ENCODE measurements at regions not wholly inside any gene's neighbourhood (a gene's known extent, or its start where the extent isn't known, plus 50 kb on each side); places are given as distances from the start of the nearest gene placed in this dataset.

- H3K27me3 Mint-ChIP-seq (ENCODE audit: low read depth in 3 of 3) = no peaks in the 10 kb centered on the region
- TF ChIP-seq CTCF (IDR thresholded peaks at IDR 0.05) = no peak
- intact Hi-C loops (cut with micrococcal nuclease) = loop anchor here in 1 of 2 donors (10.0 kb wide), 1 partner anchor 93 kb away; the partner anchor contains the start of gene PERP
Observed at GRCh38 chr6:138011413-138011812, 95.8 kb downstream of the PERP start.

GRCh38 chr6:138012682-138013081 lies 94.5 kb downstream of the PERP start:
- H3K4me3 ChIP-seq (replicated peaks in 1 of 3; ENCODE audit: low read depth in 2 of 3, low read length in 3 of 3) = no peak overlapping the region
- no peak overlapping the region for H2AFZ ChIP-seq (ENCODE audit: insufficient read depth, low read depth, low read length, poor library complexity, severe bottlenecking)
- intact Hi-C loops (cut with micrococcal nuclease) = loop anchor here in 1 of 2 donors (10.0 kb wide), 1 partner anchor 92 kb away; the partner anchor contains the start of gene PERP
- H3K27ac Mint-ChIP-seq = no peak overlapping the region
- no peaks in the 10 kb centered on the region for H3K79me2 ChIP-seq (ENCODE audit: insufficient read depth, low read length)
- H4K20me1 ChIP-seq (ENCODE audit: insufficient read depth, low read length) = no peaks in the 10 kb centered on the region
- H3K4me3 Mint-ChIP-seq = no peak overlapping the region
- H3K27me3 Mint-ChIP-seq (ENCODE audit: low read depth in 3 of 3) = no peaks in the 10 kb centered on the region
- H3K4me1 ChIP-seq (ENCODE audit: control insufficient read depth in 1 of 2, insufficient read depth in 2 of 2, low read length in 2 of 2) = peaks cover 4 to 8% of the 10 kb centered on the region in 2 donors
- no peaks in the 10 kb centered on the region for H3K9me3 Mint-ChIP-seq
- H3K36me3 ChIP-seq (replicated peaks in 1 of 2; ENCODE audit: control insufficient read depth in 1 of 2, insufficient read depth in 2 of 2, low read length in 2 of 2) = no peaks in the 10 kb centered on the region
- H3K4me1 Mint-ChIP-seq = peaks cover 10% of the 10 kb centered on the region
- WGBS (ENCODE audit: insufficient coverage) = 100% methylated on average over 1 of the region's 1 CpG
- H3K27me3 ChIP-seq (ENCODE audit: control insufficient read depth in 2 of 2, insufficient read depth in 2 of 2, low read length in 2 of 2) = no peaks in the 10 kb centered on the region
- no peaks in the 10 kb centered on the region for H3K9me3 ChIP-seq (replicated peaks in 1 of 2; ENCODE audit: control insufficient read depth in 1 of 2, insufficient read depth in 1 of 2, low read length in 2 of 2)
- TF ChIP-seq CTCF (IDR thresholded peaks at IDR 0.05) = no peak
- no peaks in the 10 kb centered on the region for H3K36me3 Mint-ChIP-seq
- no peak for DNase-seq
- H3K27ac ChIP-seq (ENCODE audit: low read depth in 1 of 2, low read length in 2 of 2) = no peak overlapping the region
- H3K4me2 ChIP-seq (replicated peaks; ENCODE audit: extremely low read depth, low read length, poor library complexity, severe bottlenecking) = no peak overlapping the region
- H3K9ac ChIP-seq (ENCODE audit: insufficient read depth, low read length, poor library complexity, severe bottlenecking) = no peak overlapping the region

More at GRCh38 chr6:138011413-138011812, 95.8 kb downstream of the PERP start:
- Mint-ChIP-seq H3K27ac (no peak overlapping the region), H3K4me1 (no peaks in the 10 kb centered on the region), H3K4me3 (no peak overlapping the region), H3K36me3 (no peaks in the 10 kb centered on the region), H3K9me3 (no peaks in the 10 kb centered on the region)
- H3K4me2 ChIP-seq (replicated peaks; ENCODE audit: extremely low read depth, low read length, poor library complexity, severe bottlenecking) = no peak overlapping the region
- no peaks in the 10 kb centered on the region for H4K20me1 ChIP-seq (ENCODE audit: insufficient read depth, low read length)
- H3K36me3 ChIP-seq (replicated peaks in 1 of 2; ENCODE audit: control insufficient read depth in 1 of 2, insufficient read depth in 2 of 2, low read length in 2 of 2) = no peaks in the 10 kb centered on the region
- no peak overlapping the region for H2AFZ ChIP-seq (ENCODE audit: insufficient read depth, low read depth, low read length, poor library complexity, severe bottlenecking)
- no peak for DNase-seq
- H3K9me3 ChIP-seq (replicated peaks in 1 of 2; ENCODE audit: control insufficient read depth in 1 of 2, insufficient read depth in 1 of 2, low read length in 2 of 2) = no peaks in the 10 kb centered on the region
- H3K79me2 ChIP-seq (ENCODE audit: insufficient read depth, low read length) = no peaks in the 10 kb centered on the region
- H3K4me1 ChIP-seq (ENCODE audit: control insufficient read depth in 1 of 2, insufficient read depth in 2 of 2, low read length in 2 of 2) = no peaks in the 10 kb centered on the region
- H3K9ac ChIP-seq (ENCODE audit: insufficient read depth, low read length, poor library complexity, severe bottlenecking) = no peak overlapping the region
- H3K27me3 ChIP-seq (ENCODE audit: control insufficient read depth in 2 of 2, insufficient read depth in 2 of 2, low read length in 2 of 2) = no peaks in the 10 kb centered on the region
- H3K27ac ChIP-seq (ENCODE audit: low read depth in 1 of 2, low read length in 2 of 2) = no peak overlapping the region
- H3K4me3 ChIP-seq (replicated peaks in 1 of 3; ENCODE audit: low read depth in 2 of 3, low read length in 3 of 3) = no peak overlapping the region
- WGBS (ENCODE audit: insufficient coverage) = no CpG with 5 or more reads among the region's 1 CpG
